T-helper 1 cell (primary cell): ENCODE measurements at regions not wholly inside any gene's neighbourhood (a gene's known extent, or its start where the extent isn't known, plus 50 kb on each side); places are given as distances from the start of the nearest gene placed in this dataset.

Source experiments
- DNase-seq, 5 donors: peaks; one replicate each; pipeline ENCODE4 v3.0.0-alpha.2; 2012 to 2020

- DNase-seq: no peak
Measured at GRCh38 chr9:14427419-14427818, 113.5 kb upstream of the NFIB start.

- DNase-seq: no peak
Measured at GRCh38 chr9:14424983-14425382, 111.0 kb upstream of the NFIB start.

DNA sequence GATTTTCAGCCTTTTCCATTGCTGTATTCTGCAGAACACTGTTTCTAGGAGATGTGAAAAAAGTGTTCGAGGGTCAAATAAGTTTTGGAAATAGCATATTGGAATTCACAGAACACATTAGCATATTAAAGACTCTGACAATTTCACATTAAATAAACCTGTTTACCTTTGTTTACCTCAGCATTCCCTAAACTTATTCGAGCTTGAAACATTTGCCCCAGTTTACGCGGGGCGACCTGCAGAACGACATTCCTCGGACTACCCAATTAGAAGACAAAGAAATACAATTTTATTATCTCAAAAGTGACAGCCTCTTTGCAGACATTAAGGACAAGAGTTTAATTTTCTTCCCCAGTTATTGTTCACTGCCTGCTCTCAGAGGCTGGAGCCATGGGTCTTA, 110.3 kb upstream of the NFIB start:
- DNase-seq: no peak

GRCh38 chr9:14423815-14424261, 109.9 kb upstream of the NFIB start:
- DNase-seq: no peak

DNA sequence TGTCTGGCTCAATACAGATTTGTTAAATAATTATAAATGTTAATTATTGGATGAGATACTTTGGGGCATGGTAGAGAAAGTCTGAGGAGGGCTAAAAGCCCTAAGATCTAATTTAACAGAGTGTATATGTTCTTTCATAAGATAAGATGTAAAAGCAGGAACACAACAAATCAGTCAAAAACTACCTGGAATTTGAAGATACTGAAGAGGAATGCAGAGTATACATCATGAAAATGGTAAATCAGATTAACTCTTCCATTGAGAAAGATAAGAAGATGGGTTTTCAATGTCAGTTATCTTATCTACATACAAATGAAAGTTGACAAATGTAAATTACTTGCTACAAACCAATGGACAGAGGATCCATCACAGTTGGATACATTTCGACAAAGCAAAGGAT, 107.3 kb upstream of the NFIB start:
- DNase-seq: no peak

DNA sequence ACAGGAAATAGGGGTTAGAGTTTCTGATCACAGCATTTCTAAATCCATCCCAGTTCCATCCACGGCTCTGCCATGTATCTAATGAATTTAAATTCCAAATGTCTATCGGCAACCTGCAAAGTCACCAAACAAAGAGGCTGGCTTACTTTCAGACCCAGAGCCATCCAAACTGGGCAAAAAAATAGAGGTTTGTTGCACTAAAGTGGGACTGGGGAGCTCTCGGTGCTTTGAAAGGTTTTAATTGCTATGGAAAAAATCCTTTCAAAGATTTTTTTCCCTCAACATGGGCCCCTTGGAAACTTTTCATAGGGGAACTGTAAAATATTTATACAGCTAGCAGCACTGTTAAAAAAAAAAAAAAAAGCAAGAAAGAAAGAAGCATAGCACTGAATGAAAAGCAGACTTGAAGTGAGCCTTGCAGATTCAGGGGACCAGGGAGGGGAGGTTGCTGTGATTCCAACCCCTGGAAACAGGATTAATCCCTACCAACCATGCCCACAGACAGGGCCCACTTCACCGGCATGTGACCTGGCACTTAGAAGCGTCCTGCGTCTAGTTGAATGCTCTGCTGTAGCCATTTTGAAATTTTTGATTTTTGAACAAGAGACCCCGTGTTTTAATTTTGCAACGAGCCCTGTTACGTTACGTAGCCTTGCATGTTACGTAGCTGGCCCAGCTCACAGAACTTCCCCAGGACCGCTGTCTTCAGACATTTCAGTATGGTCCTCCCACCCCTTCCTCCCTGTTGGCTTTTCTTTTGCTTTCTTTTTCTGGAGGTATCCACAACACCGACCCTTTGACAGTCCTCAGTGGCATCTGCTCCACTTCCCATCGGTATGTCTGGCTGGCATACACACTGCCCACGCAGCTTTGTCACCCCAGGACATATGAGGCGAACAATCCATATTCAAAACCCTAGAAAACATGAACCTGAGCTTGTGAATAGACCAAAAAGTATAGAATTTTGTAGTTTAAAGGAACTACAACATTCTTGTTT, 105.3 kb upstream of the NFIB start:
- no peak for DNase-seq

DNA sequence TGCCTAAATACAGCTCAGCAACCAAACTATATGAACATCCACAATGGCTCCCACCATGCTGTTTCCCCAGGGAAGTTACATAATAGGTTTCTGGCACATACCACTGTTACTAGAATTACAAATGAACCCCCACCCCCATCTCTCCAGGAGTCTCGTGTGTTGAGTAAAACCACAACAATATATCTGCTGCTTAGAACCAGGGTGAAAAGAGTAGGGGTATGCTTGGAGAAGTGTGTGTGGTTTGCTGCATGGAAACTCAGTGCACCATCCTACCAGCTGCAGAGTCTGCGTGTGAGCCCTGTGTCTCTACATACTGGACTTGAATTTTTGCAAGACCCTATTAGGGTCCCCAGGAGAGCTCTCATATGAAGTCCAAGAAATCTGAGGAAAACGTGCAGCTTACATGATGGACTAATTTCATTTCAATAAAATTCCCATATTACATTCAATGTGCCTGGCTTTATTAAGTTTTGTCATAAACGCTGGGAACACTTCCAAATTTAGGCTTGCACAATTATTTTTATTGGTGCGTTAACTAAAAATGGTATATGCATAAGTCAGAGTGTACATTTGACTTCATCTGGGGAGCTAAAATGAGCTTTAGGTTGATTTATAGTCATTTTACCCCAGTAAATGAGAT, 104.5 kb upstream of the NFIB start:
- no peak for DNase-seq

- DNase-seq: no peak
Measured at GRCh38 chr9:14417237-14417636, 103.3 kb upstream of the NFIB start.

DNA sequence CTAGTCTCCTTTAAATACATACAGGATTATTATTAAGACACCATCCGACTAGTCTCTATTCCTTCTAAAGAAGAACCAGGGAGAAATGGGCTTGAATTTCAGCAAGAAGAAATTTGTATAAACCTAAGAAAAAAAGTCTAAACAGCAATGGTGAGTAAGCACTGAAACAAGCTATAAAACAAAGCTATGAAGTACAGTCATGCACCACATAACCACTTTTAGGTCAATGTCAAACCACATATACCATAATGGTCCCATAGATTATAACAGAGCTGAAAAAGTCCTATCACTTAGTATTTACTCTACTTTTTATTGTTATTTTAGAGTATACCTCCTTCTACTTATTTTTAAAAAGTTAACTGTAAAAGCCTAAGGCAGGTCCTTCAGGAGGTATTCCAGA, 102.0 kb upstream of the NFIB start:
- DNase-seq: no peak

GRCh38 chr9:14413812-14414211, 99.9 kb upstream of the NFIB start:
- no peak for DNase-seq

GRCh38 chr9:14412775-14413174, 98.8 kb upstream of the NFIB start:
- DNase-seq: no peak

- no peak for DNase-seq
Measured at GRCh38 chr9:14406463-14406862, 92.5 kb upstream of the NFIB start.

DNA sequence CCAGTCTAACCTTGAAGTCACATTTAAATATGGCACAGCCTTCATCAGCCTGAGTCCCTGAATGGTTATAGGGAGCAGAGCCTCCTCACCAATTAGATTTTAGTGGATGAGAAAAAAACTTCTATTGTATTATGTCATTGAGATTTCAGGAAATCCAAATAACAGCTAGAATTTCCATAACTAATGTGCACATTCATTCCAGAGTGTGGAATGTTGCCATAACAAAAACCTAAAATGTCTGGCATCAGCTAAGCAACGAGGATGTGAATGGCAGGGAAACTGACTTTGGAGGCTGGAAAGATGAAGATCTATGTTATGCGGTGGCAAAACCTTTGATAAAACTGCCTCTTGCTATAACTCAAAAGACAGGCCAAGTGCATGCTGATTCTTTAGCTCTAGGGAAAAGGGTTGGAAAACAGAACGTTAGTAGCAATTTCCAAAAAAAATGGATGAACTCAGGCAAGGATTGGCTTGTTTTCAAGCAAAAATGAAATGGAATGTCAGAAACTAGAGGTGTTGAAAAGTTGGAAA, 91.3 kb upstream of the NFIB start:
- no peak for DNase-seq

GRCh38 chr9:14403081-14403480, 89.1 kb upstream of the NFIB start:
- no peak for DNase-seq

GRCh38 chr9:14402583-14402982, 88.6 kb upstream of the NFIB start:
- DNase-seq: no peak

DNA sequence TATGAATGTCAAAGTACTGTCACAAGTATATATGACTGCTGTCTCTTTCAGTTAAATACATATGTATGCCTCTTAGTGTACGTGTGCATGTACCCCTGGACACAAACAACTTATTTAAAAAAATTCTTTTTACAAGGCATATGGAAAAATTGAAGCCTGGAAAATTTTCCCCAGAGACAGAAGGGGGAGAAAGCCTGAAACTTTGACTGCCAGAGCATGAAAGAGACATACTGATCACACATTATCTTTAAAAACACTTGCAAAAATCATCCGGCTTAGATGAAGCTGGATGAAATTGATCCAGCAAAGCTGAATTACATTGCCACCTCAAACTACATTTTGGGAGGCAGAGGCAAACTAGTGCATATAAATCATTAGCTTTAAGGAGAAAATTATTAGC, 88.0 kb upstream of the NFIB start:
- no peak for DNase-seq

DNA sequence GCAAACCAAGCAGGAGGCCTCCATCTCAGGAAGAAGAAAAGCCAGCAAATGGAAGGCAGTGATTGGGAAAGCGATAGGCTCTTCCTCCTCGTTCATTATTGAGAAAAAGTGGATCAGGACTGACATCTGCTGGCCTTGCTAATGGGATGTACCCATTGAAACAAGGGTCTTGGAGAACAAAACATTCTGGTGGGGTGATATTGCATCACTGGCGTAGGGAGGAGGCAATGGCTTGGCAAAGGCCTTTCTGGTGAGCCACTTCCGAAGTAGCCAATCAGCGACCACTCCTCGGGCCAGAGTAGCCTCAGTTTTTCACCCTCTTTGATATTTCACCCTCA, 86.7 kb upstream of the NFIB start:
- DNase-seq: no peak

- DNase-seq: no peak
Measured at GRCh38 chr9:14399756-14400657, 86.1 kb upstream of the NFIB start.

DNA sequence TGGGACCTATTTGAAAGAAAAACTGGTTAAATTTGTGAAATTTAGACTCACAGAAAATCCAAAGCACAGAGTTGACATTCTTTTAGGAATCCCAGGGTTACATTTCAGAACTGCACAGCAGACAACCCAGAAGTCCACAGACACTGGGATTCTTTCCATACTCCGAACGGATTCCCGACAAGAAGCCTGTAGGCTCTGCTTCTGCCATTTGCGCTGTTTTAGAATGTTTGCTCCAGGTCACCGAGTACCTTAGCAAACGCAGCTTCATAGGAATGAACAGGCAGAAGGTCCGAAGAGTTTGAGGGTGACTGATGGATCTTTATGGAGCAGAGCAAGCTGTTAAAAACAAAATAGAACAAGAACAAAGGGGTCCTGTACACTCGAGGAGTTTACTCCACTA, 84.5 kb upstream of the NFIB start:
- DNase-seq: no peak

- no peak for DNase-seq
Measured at GRCh38 chr9:14396171-14396570, 82.2 kb upstream of the NFIB start.

- no peak for DNase-seq
Measured at GRCh38 chr9:14395317-14396082, 81.6 kb upstream of the NFIB start.

GRCh38 chr9:14393418-14393817, 79.5 kb upstream of the NFIB start:
- no peak for DNase-seq
